ENCODE measurements at regions not wholly inside any gene's neighbourhood (a gene's known extent, or its start where the extent isn't known, plus 50 kb on each side); places are given as distances from the start of the nearest gene placed in this dataset.

DNA sequence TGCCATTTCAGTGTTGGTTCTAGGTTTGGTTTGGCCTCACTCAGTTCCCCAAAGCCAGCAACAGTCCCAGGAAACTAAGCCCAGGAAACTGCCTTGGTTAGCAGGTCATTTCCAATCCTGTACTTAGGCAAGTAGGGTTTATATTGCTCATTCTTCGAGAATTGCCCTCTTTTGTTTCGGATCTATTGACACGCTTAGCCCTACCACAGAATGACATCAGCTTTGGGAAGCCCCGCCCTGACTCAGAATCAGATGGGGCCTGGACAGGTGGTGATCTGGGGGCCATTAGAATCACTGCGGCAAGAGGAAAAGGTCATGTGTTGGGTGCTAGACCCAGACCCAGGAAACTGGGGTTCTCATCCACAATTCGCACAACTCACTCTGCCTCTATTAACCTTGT, 578.2 kb downstream of the QKI start:
- H3K4me3 Mint-ChIP-seq (ENCODE audit: unreplicated experiment), result no peak overlapping the region
- no peak overlapping the region for H3K27ac Mint-ChIP-seq (ENCODE audit: unreplicated experiment)
- H3K9me3 Mint-ChIP-seq (ENCODE audit: unreplicated experiment), result no peaks in the 10 kb centered on the region
- no peaks in the 10 kb centered on the region for H3K4me1 Mint-ChIP-seq (ENCODE audit: low read depth, unreplicated experiment)
- no peak for DNase-seq
- H3K36me3 Mint-ChIP-seq (ENCODE audit: unreplicated experiment), result no peaks in the 10 kb centered on the region
- TF ChIP-seq, protein P1, sequence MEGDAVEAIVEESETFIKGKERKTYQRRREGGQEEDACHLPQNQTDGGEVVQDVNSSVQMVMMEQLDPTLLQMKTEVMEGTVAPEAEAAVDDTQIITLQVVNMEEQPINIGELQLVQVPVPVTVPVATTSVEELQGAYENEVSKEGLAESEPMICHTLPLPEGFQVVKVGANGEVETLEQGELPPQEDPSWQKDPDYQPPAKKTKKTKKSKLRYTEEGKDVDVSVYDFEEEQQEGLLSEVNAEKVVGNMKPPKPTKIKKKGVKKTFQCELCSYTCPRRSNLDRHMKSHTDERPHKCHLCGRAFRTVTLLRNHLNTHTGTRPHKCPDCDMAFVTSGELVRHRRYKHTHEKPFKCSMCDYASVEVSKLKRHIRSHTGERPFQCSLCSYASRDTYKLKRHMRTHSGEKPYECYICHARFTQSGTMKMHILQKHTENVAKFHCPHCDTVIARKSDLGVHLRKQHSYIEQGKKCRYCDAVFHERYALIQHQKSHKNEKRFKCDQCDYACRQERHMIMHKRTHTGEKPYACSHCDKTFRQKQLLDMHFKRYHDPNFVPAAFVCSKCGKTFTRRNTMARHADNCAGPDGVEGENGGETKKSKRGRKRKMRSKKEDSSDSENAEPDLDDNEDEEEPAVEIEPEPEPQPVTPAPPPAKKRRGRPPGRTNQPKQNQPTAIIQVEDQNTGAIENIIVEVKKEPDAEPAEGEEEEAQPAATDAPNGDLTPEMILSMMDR (IDR thresholded peaks at IDR 0.05; ENCODE audit: partially characterized antibody, unreplicated experiment), result no peak
- H3K27me3 Mint-ChIP-seq (ENCODE audit: unreplicated experiment), result peaks cover 4% of the 10 kb centered on the region

DNA sequence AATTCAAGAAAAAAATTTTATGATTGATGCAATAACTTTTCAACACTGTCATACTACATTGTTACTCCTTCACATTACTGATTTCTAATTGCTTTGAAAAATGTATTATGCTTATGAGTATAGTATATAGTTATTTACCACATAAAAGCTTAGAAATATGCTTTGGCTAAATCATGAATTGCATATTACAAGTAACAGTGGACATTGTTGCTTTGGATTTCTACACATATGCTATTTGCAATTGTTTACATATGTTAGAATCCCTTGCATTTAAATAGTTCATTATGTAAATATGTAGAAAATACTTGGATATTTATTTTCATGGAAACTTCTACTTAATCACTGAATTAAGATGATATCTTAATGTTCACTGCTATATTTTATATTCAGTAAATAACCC, 577.5 kb downstream of the QKI start:
- Mint-ChIP-seq H3K9me3 (ENCODE audit: unreplicated experiment) (no peaks in the 10 kb centered on the region), H3K4me1 (ENCODE audit: low read depth, unreplicated experiment) (no peaks in the 10 kb centered on the region), H3K27ac (ENCODE audit: unreplicated experiment) (no peak overlapping the region), H3K36me3 (ENCODE audit: unreplicated experiment) (no peaks in the 10 kb centered on the region), H3K4me3 (ENCODE audit: unreplicated experiment) (no peak overlapping the region), H3K27me3 (ENCODE audit: unreplicated experiment) (peaks cover 4% of the 10 kb centered on the region)
- no peak for DNase-seq
- TF ChIP-seq, protein P1 (IDR thresholded peaks at IDR 0.05; ENCODE audit: partially characterized antibody, unreplicated experiment), result no peak

DNA sequence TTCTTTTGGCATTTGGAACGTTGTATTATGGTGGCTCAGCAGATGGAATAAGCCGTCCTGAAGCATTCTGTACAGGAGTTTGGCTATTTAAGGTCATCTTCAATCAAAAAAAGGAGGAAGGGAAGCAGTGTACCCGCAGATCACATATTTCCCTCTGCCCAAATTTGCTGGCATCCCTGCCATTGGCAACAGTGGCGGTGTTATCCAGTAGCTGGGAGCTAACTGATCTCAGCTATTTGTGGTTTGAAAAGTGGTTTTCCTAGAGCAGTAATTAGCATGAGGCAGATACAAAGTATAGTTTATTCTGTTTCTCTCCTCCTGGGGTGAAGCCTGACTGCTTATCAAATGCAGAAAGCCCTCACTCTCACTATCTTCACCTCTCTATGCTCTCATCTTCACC, 576.8 kb downstream of the QKI start:
- no peaks in the 10 kb centered on the region for H3K27me3 Mint-ChIP-seq (ENCODE audit: unreplicated experiment)
- no peaks in the 10 kb centered on the region for H3K4me1 Mint-ChIP-seq (ENCODE audit: low read depth, unreplicated experiment)
- no peak for DNase-seq
- TF ChIP-seq, protein P1 (IDR thresholded peaks at IDR 0.05; ENCODE audit: partially characterized antibody, unreplicated experiment), result no peak
- no peak overlapping the region for H3K4me3 Mint-ChIP-seq (ENCODE audit: unreplicated experiment)
- H3K27ac Mint-ChIP-seq (ENCODE audit: unreplicated experiment), result no peak overlapping the region
- H3K36me3 Mint-ChIP-seq (ENCODE audit: unreplicated experiment), result peaks cover 2% of the 10 kb centered on the region
- no peaks in the 10 kb centered on the region for H3K9me3 Mint-ChIP-seq (ENCODE audit: unreplicated experiment)

GRCh38 chr6:163986313-163986712, 571.8 kb downstream of the QKI start:
- Mint-ChIP-seq H3K27ac (ENCODE audit: unreplicated experiment) (no peak overlapping the region), H3K4me1 (ENCODE audit: low read depth, unreplicated experiment) (no peaks in the 10 kb centered on the region), H3K36me3 (ENCODE audit: unreplicated experiment) (peaks cover 4% of the 10 kb centered on the region), H3K9me3 (ENCODE audit: unreplicated experiment) (no peaks in the 10 kb centered on the region), H3K27me3 (ENCODE audit: unreplicated experiment) (no peaks in the 10 kb centered on the region), H3K4me3 (ENCODE audit: unreplicated experiment) (no peak overlapping the region)
- no peak for DNase-seq
- TF ChIP-seq, protein P1 (IDR thresholded peaks at IDR 0.05; ENCODE audit: partially characterized antibody, unreplicated experiment), result no peak

GRCh38 chr6:163985710-163986109, 571.2 kb downstream of the QKI start:
- Mint-ChIP-seq H3K4me1 (ENCODE audit: low read depth, unreplicated experiment) (no peaks in the 10 kb centered on the region), H3K27me3 (ENCODE audit: unreplicated experiment) (no peaks in the 10 kb centered on the region), H3K36me3 (ENCODE audit: unreplicated experiment) (peaks cover 4% of the 10 kb centered on the region), H3K27ac (ENCODE audit: unreplicated experiment) (no peak overlapping the region), H3K9me3 (ENCODE audit: unreplicated experiment) (peaks cover 1% of the 10 kb centered on the region), H3K4me3 (ENCODE audit: unreplicated experiment) (no peak overlapping the region)
- TF ChIP-seq, protein P1 (IDR thresholded peaks at IDR 0.05; ENCODE audit: partially characterized antibody, unreplicated experiment), result no peak
- no peak for DNase-seq
